GM11168 (cell line): ENCODE measurements at regions not wholly inside any gene's neighbourhood (a gene's known extent, or its start where the extent isn't known, plus 50 kb on each side); places are given as distances from the start of the nearest gene placed in this dataset.
"Not testable (repeated sequence)": the region's sequence is repeated elsewhere in the genome, so short reads cannot be mapped to it uniquely, and the experiment has no call there.

Source experiments
- in situ Hi-C: fragments of 300-500 bp; cut with MboI; formaldehyde crosslinking; loops from one replicate; pipeline ENCODE4 v1.12.0; 2022; ENCODE audit warnings: low sequenced_read_pairs; ENCODE audit not compliant: unreplicated experiment

- in situ Hi-C loops = no loop called here
These were observed 274.9 kb downstream of the RFPL4B start for GRCh38 chr6:112622036-112622435.

- in situ Hi-C loops = no loop called here
These were observed 279.4 kb downstream of the RFPL4B start for GRCh38 chr6:112626468-112627082.

- in situ Hi-C loops = no loop called here
These were observed 287.2 kb downstream of the RFPL4B start for GRCh38 chr6:112634376-112634775.

GRCh38 chr6:112636650-112637262 lies 289.6 kb downstream of the RFPL4B start:
- in situ Hi-C loops = no loop called here

DNA sequence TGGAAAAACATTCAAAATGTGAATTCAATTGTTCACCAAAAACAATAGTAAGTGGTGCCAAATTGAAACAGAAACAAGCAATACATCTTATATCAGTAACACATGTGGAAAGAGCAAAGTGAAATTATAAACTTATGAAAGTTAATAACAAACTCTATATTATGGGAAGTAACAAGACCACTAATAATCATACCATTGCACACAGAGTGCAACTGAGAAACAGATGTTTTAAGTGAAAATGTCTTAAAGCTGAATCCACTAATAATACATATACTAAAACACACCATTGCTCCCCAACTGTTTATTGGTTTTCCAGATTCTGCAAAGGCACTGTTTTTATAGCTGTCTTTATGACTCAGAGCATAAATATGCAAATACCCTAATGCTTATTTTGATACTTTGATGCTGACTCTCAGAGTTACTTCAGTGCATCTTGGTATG lies 292.3 kb downstream of the RFPL4B start:
- in situ Hi-C loops = no loop called here

- in situ Hi-C loops = no loop called here
These were observed 293.8 kb downstream of the RFPL4B start for GRCh38 chr6:112640891-112641290.

DNA sequence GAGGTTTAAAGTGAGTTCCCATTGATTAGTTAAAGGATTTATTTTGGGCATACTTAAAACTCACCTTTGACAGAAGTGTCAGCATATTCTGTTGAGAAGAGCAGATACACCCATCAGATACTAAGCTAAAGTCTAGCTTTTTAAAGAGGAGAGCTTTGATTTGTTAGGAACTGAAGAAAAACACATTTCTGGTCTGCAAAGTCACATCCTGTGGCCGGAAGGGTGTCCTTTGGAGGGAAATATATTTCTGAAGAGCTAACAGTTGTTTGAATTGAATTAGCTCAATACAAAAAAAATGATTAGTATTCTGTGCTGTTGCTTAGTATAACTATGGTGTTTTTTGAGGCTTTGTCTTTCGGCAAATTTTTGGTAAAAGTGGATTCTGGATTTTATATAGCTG lies 302.7 kb downstream of the RFPL4B start:
- in situ Hi-C loops = no loop called here

DNA sequence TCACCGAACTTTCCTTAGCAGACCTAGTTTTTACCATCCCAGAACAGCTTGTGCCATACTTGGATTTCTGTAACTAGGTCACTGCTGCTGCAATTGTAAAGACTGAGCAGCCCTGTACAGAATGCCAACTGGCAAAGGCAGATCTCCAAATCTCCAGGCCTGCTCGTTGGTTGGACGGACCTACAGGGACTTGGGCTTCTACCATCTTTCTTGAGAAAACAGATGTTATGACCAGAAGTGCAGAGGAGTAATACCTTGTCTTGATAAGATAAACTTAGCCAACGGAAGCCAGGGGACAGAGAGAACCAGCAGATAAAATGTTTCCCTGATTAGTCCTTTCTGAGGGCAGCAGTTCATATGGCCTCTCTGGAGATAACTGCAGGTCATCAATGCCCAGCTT lies 304.1 kb downstream of the RFPL4B start:
- in situ Hi-C loops = no loop called here

DNA sequence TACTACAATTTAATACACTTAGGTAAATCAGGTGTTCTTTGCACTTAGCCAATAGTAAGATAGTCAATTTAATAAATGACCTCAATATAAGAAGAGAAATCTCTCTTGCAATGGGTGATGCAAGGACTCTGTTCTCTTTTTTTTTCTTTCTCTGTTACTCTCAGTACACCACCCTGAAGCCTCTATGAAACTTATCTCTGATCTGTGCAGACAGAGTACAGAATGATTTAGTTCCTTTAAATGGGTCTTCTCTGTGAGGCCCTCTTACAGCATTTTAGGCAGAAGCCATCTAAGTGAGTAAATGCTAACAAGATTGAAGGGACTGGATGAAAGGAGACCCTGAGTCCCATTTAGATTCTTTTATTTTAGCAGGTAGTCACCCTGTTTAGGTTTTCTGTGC lies 312.8 kb downstream of the RFPL4B start:
- in situ Hi-C loops = no loop called here

GRCh38 chr6:112660626-112661025 lies 313.5 kb downstream of the RFPL4B start:
- in situ Hi-C loops = no loop called here

GRCh38 chr6:112663698-112664097 lies 316.6 kb downstream of the RFPL4B start:
- in situ Hi-C loops = no loop called here

- in situ Hi-C loops = no loop called here
These were observed 318.0 kb downstream of the RFPL4B start for GRCh38 chr6:112665114-112665513.

- in situ Hi-C loops = no loop called here
These were observed 318.7 kb downstream of the RFPL4B start for GRCh38 chr6:112665815-112666214.

DNA sequence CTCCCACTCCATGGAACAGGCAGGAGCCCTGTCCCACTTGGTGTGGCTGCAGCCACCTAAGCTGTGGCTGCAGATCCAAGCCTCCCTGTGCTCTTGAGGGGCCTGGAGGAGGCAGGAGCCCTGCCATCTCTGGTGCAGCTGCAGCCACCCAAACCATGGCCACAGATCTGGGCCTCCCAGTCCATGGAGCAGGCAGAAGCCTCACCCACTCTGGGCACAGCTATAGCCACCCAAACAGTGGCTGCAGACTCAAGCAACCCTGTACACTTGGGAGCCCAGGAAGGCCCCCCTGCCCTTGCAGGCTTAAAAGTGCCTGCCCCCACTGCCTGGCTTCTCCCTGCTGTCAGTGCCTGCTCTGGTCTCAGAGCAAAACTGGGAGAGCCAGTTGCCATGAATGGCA lies 320.3 kb downstream of the RFPL4B start:
- in situ Hi-C loops = no loop called here

GRCh38 chr6:112680091-112680490 lies 333.0 kb downstream of the RFPL4B start:
- in situ Hi-C loops = no loop called here

DNA sequence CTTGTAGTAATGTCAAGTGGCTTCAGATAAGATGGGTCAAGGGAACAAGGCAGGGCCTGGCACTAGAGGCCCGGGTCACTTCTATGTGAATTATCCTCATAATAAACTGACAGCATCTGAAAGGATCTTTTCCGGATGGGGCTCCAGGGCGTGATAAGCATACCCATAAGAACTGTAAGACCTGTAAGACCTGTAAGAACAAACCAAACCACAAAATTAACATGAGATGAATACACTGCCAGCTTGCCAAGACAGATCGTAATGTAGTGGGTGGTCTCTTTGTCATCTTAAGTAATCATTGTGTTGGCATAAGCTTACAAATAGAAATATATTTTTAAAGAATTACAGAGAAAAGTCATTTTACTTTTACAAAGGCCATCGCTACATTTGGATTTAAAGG lies 334.9 kb downstream of the RFPL4B start:
- in situ Hi-C loops = no loop called here

- in situ Hi-C loops = no loop called here
These were observed 336.0 kb downstream of the RFPL4B start for GRCh38 chr6:112683106-112683505.

DNA sequence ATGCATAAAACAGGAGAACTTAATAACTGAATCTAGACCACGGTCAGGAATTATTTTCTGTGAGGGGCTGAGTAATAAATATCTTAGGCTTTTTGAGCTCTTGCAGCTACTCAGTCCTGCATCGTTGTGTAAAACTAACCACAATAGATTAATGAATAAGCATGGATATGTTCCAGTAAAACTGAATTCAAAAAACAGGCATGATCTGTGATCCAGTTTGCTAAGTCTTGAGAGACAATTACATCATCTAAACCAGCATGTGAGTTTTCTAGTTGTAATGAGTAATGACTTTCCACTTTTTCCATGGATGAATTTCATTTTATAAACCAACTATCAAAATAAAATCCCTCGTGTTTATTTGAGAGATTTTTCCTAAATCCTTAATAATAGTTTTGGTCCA lies 336.8 kb downstream of the RFPL4B start:
- in situ Hi-C loops = no loop called here

DNA sequence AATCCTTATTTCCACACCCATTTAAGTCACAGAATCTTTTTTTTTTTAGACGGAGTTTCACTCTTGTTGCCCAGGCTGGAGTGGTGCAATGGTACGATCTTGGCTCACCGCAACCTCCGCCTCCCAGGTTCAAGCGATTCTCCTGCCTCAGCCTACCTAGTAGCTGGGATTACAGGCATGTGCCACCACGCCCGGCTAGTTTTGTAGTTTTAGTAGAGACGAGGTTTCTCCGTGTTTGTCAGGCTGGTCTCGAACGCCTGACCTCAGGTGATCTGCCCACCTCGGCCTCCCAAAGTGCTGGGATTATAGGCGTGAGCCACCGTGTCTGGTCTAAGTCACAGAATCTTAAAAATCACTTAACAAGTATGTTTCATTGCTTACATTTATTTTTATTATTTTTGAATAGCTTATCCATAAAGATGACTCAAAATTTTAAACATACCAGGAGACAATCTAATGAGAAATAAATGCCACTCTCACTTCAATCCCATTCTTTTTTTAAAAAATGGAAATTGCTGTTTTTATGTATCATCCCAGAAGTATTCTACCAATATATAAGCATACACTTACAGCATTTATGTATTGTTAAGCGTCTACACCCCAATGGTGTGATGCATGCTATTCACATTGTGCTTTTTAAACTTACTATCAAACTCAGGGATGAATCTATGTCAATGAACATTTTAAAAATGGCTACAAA lies 338.5 kb downstream of the RFPL4B start:
- in situ Hi-C loops = not testable (repeated sequence)

DNA sequence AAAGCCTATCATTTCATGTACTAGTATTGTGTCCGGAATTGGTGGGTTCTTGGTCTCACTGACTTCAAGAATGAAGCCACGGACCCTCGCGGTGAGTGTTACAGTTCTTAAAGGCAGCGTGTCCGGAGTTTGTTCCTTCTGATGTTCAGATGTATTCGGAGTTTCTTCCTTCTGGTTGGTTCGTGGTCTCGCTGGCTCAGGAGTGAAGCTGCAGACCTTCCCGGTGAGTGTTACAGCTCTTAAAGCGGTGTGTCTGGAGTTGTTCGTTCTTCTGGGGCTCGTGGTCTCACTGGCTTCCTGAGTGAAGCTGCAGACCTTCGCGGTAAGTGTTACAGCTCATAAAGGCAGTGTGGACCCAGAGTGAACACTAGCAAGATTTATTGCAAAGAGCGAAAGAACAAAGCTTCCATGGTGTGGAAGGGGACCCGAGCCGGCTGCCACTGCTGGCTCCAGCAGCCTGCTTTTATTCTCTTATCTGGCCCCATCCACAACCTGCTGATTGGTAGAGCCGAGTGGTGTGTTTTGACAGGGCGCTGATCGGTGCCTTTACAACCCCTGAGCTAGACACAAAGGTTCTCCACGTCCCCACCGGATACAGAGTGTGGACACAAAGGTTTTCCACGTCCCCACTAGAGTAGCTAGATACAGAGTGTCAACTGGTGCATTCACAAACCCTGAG lies 341.5 kb downstream of the RFPL4B start:
- in situ Hi-C loops = not testable (repeated sequence)

GRCh38 chr6:112689183-112689858 lies 342.2 kb downstream of the RFPL4B start:
- in situ Hi-C loops = not testable (repeated sequence)
